H1 (cell line): ENCODE measurements at regions not wholly inside any gene's neighbourhood (a gene's known extent, or its start where the extent isn't known, plus 50 kb on each side); places are given as distances from the start of the nearest gene placed in this dataset.

Experiments
- BRCA1 ChIP-seq: IDR thresholded peaks from 2 replicates; pipeline ENCODE4 v1.6.1; 2012; ENCODE audit warnings: low read depth, low read length, improper control_type of control experiment
- CHD2 ChIP-seq: IDR thresholded peaks from 2 replicates; pipeline ENCODE4 v1.6.1; 2012; ENCODE audit warnings: low read length, improper control_type of control experiment
- EGR1 ChIP-seq: IDR thresholded peaks from 2 replicates; pipeline ENCODE4 v1.6.1; 2011; ENCODE audit warnings: low read depth, low read length, borderline replicate concordance
- EZH2 ChIP-seq: fragments of 200-600 bp; sonication (generic); IDR thresholded peaks from 2 replicates; pipeline ENCODE4 v1.7.1; 2012; ENCODE audit warnings: low read depth, mild to moderate bottlenecking, moderate library complexity, low read length, inconsistent platforms; ENCODE audit not compliant: severe bottlenecking
- POLR2AphosphoS5 ChIP-seq: IDR thresholded peaks from 2 replicates; pipeline ENCODE4 v1.6.1; 2011; ENCODE audit warnings: low read depth, low read length
- POU5F1 ChIP-seq: IDR thresholded peaks from 2 replicates; pipeline ENCODE4 v1.6.1; 2011; ENCODE audit warnings: low read depth, mild to moderate bottlenecking, low read length, moderate library complexity
- RBBP5 ChIP-seq: IDR thresholded peaks from 2 replicates; pipeline ENCODE4 v1.7.1; 2012; ENCODE audit warnings: low read depth, mild to moderate bottlenecking, inconsistent platforms, low read length, moderate library complexity, borderline replicate concordance
- SRF ChIP-seq: IDR thresholded peaks from 2 replicates; pipeline ENCODE4 v1.6.1; 2011; ENCODE audit warnings: mild to moderate bottlenecking, low read depth, low read length, moderate library complexity
- TBP ChIP-seq: IDR thresholded peaks from 2 replicates; pipeline ENCODE4 v1.6.1; 2011; ENCODE audit warnings: low read depth, low read length, improper control_type of control experiment
- TEAD4 ChIP-seq: IDR thresholded peaks from 2 replicates; pipeline ENCODE4 v1.6.1; 2012; ENCODE audit warnings: low read depth, low read length, inconsistent platforms, mixed read lengths
- YY1 ChIP-seq: IDR thresholded peaks from 2 replicates; pipeline ENCODE4 v1.6.1; 2011; ENCODE audit warnings: low read depth, mild to moderate bottlenecking, low read length
- TF ChIP-seq, protein P1 (sequence below), 3 experiments: IDR thresholded peaks; 1 replicate in 2 of 3; 2 replicates in 1 of 3; pipeline versions ENCODE4 v1.5.1 to v1.6.1; 2011; ENCODE audit warnings: low read length in 3 of 3, mild to moderate bottlenecking in 3 of 3, inconsistent platforms in 2 of 3, low read depth in 1 of 3, moderate library complexity in 1 of 3; ENCODE audit not compliant: insufficient read depth in 1 of 3; ENCODE audit errors: control extremely low read depth in 1 of 3
- TF ChIP-seq, protein P2 (sequence below): IDR thresholded peaks from 2 replicates; pipeline ENCODE4 v1.6.1; 2012; ENCODE audit warnings: inconsistent platforms

- TF ChIP-seq SRF, result no peak
- TF ChIP-seq, protein P1, sequence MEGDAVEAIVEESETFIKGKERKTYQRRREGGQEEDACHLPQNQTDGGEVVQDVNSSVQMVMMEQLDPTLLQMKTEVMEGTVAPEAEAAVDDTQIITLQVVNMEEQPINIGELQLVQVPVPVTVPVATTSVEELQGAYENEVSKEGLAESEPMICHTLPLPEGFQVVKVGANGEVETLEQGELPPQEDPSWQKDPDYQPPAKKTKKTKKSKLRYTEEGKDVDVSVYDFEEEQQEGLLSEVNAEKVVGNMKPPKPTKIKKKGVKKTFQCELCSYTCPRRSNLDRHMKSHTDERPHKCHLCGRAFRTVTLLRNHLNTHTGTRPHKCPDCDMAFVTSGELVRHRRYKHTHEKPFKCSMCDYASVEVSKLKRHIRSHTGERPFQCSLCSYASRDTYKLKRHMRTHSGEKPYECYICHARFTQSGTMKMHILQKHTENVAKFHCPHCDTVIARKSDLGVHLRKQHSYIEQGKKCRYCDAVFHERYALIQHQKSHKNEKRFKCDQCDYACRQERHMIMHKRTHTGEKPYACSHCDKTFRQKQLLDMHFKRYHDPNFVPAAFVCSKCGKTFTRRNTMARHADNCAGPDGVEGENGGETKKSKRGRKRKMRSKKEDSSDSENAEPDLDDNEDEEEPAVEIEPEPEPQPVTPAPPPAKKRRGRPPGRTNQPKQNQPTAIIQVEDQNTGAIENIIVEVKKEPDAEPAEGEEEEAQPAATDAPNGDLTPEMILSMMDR (IDR thresholded peaks at IDR 0.05; ENCODE audit: control extremely low read depth in 1 of 3, insufficient read depth in 1 of 3, low read depth in 1 of 3, low read length in 3 of 3), result no peak
- no peak for TF ChIP-seq RBBP5
- no peak for TF ChIP-seq TEAD4
- TF ChIP-seq YY1, result no peak
- TF ChIP-seq EGR1, result no peak
- TF ChIP-seq POLR2AphosphoS5, result no peak
- TF ChIP-seq, protein P2, sequence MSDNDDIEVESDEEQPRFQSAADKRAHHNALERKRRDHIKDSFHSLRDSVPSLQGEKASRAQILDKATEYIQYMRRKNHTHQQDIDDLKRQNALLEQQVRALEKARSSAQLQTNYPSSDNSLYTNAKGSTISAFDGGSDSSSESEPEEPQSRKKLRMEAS, result no peak
- no peak for TF ChIP-seq CHD2
- TF ChIP-seq TBP, result no peak
- no peak for TF ChIP-seq EZH2
- TF ChIP-seq BRCA1, result no peak
- TF ChIP-seq POU5F1, result no peak
Observed at GRCh38 chr7:156568258-156568657, 72.3 kb upstream of the RNF32 start.
